Glutamatergic neuron (in vitro differentiated cells): ENCODE measurements at regions not wholly inside any gene's neighbourhood (a gene's known extent, or its start where the extent isn't known, plus 50 kb on each side); places are given as distances from the start of the nearest gene placed in this dataset.
A peak's percentile ranks its signal among the peaks of the same experiment; 100 is the strongest.
"Not testable (repeated sequence)": the region's sequence is repeated elsewhere in the genome, so short reads cannot be mapped to it uniquely, and the experiment has no call there.

ENCODE experiments used
- DNase-seq: peaks from one replicate; pipeline ENCODE4 v3.0.0; 2022
- H3K27ac Mint-ChIP-seq: one replicate; pipeline ENCODE4 v1.8.0; 2020; ENCODE audit warnings: mild to moderate bottlenecking, mixed read lengths, inconsistent platforms; ENCODE audit not compliant: unreplicated experiment
- H3K27me3 Mint-ChIP-seq: one replicate; pipeline ENCODE4 v1.8.0; 2020; ENCODE audit warnings: mild to moderate bottlenecking, moderate library complexity, mixed read lengths, inconsistent platforms; ENCODE audit not compliant: unreplicated experiment
- H3K36me3 Mint-ChIP-seq: one replicate; pipeline ENCODE4 v1.8.0; 2020; ENCODE audit warnings: mild to moderate bottlenecking, mixed read lengths, inconsistent platforms; ENCODE audit not compliant: unreplicated experiment
- H3K4me1 Mint-ChIP-seq: one replicate; pipeline ENCODE4 v1.8.0; 2020; ENCODE audit warnings: mild to moderate bottlenecking, low read depth, mixed read lengths, inconsistent platforms; ENCODE audit not compliant: unreplicated experiment
- H3K4me3 Mint-ChIP-seq: one replicate; pipeline ENCODE4 v1.8.0; 2020; ENCODE audit warnings: mild to moderate bottlenecking, mixed read lengths, inconsistent platforms; ENCODE audit not compliant: unreplicated experiment
- H3K9me3 Mint-ChIP-seq: one replicate; pipeline ENCODE4 v1.8.0; 2020; ENCODE audit warnings: mild to moderate bottlenecking, moderate library complexity, mixed read lengths, inconsistent platforms; ENCODE audit not compliant: unreplicated experiment
- TF ChIP-seq, protein P1 (sequence below): fragments of 200-600 bp; sonication (generic); IDR thresholded peaks from one replicate; pipeline ENCODE4 v1.5.0; 2021; ENCODE audit not compliant: partially characterized antibody, unreplicated experiment

DNA sequence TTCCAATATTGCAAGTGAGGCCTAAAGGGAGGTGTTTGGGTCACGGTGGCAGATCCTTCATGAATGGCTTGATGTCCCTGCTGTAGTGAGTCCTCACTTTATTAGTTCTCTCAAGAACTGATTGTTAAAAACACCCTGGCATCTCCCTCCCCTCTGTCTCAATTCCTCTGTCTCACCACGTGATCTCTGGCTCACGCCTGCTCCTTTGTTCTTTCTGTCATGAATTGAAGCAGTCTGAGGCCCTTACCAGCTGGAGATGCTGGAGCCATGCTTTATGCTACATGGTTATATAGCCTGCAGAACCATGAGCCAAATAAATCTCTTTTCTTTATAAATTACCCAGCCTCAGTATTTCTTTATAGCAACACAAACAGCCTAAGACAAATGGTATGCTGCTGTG lies 980.7 kb upstream of the GRIA3 start:
- Mint-ChIP-seq H3K27me3 (peaks cover 3% of the 10 kb centered on the region), H3K36me3 (peaks cover 4% of the 10 kb centered on the region), H3K27ac (no peak overlapping the region), H3K4me3 (no peak overlapping the region), H3K4me1 (no peaks in the 10 kb centered on the region), H3K9me3 (peaks cover 1% of the 10 kb centered on the region)
- TF ChIP-seq, protein P1, sequence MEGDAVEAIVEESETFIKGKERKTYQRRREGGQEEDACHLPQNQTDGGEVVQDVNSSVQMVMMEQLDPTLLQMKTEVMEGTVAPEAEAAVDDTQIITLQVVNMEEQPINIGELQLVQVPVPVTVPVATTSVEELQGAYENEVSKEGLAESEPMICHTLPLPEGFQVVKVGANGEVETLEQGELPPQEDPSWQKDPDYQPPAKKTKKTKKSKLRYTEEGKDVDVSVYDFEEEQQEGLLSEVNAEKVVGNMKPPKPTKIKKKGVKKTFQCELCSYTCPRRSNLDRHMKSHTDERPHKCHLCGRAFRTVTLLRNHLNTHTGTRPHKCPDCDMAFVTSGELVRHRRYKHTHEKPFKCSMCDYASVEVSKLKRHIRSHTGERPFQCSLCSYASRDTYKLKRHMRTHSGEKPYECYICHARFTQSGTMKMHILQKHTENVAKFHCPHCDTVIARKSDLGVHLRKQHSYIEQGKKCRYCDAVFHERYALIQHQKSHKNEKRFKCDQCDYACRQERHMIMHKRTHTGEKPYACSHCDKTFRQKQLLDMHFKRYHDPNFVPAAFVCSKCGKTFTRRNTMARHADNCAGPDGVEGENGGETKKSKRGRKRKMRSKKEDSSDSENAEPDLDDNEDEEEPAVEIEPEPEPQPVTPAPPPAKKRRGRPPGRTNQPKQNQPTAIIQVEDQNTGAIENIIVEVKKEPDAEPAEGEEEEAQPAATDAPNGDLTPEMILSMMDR = no peak
- DNase-seq = no peak

DNA sequence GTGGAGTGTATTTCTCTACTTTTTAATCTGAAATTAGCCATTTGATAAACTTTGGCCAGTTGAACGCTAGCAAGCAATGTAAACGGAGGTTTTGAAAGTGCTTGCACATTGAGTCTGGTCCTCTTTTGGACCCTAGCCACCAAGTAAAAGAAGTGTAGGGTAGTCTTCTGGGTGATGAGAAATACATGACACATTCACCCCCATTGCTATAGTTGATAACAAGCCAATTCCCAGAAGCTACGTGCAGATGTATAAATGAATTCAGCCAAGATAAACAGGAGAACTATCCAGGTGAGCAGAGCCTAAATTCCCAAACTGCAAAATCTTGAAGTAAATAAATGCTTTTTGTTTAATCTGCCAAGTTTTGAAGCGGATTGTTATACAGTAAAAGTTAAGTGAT lies 965.4 kb upstream of the GRIA3 start:
- Mint-ChIP-seq H3K9me3 (no peaks in the 10 kb centered on the region), H3K4me1 (peaks cover 8% of the 10 kb centered on the region), H3K27ac (peak overlapping the region; percentile 28), H3K4me3 (no peak overlapping the region), H3K36me3 (no peaks in the 10 kb centered on the region), H3K27me3 (no peaks in the 10 kb centered on the region)
- TF ChIP-seq, protein P1 = no peak
- no peak for DNase-seq

DNA sequence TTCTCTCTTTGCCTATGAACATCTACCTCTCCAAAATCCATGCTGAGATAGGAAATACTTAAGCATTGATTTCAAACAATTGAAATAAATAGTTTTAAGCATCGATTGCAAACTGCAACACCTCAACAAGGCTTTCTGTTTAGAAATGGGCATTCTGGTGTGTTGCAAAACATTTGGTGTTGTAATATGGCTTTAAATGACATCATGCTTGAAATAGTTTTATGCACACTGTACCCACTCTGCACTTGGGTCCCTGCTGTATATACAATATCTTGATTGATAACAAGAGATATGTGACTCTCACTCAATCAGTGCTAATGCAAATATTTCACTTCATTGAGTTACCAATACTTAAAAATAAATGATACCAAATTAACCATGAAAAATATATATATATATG lies 964.9 kb upstream of the GRIA3 start:
- H3K27me3 Mint-ChIP-seq = no peaks in the 10 kb centered on the region
- TF ChIP-seq, protein P1 = no peak
- H3K9me3 Mint-ChIP-seq = no peaks in the 10 kb centered on the region
- peaks cover 8% of the 10 kb centered on the region for H3K4me1 Mint-ChIP-seq
- H3K27ac Mint-ChIP-seq = no peak overlapping the region
- H3K4me3 Mint-ChIP-seq = no peak overlapping the region
- no peak for DNase-seq
- H3K36me3 Mint-ChIP-seq = no peaks in the 10 kb centered on the region

DNA sequence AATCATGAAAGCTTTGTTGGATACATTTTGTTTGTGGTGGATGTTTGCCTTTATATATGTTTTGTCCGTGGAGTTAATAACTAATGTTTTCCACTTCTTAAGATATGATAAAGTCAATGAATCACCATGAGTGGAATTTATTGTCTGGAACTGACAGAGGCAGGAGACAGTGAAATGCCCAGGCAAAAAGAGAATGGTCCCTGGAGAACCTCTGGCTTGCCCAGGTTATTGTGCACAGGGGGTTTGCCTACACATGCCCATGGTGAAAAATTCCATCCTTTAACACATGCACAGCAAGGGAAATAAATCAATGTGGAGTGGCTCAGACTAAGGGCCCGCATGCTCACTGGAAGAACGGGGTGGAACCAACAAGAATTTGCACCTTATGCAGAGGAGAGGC lies 964.3 kb upstream of the GRIA3 start:
- Mint-ChIP-seq H3K36me3 (no peaks in the 10 kb centered on the region), H3K27ac (no peak overlapping the region), H3K27me3 (no peaks in the 10 kb centered on the region), H3K9me3 (no peaks in the 10 kb centered on the region), H3K4me3 (no peak overlapping the region), H3K4me1 (peaks cover 8% of the 10 kb centered on the region)
- no peak for DNase-seq
- TF ChIP-seq, protein P1 = no peak

DNA sequence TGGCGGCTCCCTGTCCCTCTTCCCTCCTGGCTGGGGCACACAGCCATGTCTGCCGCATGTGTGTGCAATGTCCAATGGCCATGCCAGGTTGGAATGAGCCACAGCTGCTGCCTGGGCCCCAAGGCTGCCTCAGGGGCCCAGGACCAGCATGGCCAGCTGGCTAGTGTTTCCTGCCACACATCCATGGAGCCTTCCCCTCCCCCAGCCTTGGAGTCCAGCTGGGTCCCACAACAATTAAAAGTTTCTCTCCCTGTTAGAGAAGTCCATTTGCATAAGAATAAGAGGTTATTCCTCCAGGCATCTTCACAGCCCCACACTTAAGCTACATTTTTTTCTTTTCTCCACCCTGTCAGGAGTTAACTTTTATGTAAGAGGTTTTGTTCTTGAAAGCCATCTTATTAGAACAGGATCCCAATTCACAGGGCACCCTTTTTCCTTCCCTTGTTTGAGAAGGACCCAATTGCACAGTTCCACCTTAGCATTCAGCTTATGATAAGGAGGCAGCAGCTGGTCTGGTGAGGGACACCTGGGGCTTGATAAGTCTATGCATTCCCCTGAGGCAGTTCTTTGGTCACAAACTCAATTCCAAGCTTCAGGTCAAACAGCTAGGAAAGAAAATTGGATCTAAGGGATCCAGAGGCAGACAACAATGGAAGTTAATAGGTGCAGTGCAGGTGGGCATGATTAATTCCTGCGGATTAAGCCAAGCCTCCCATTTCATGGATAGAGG lies 963.3 kb upstream of the GRIA3 start:
- DNase-seq = peak; percentile 20
- H3K27ac Mint-ChIP-seq = peak overlapping the region; percentile 8
- TF ChIP-seq, protein P1 = no peak
- no peaks in the 10 kb centered on the region for H3K9me3 Mint-ChIP-seq
- H3K27me3 Mint-ChIP-seq = no peaks in the 10 kb centered on the region
- H3K4me1 Mint-ChIP-seq = peaks cover 13% of the 10 kb centered on the region
- H3K36me3 Mint-ChIP-seq = no peaks in the 10 kb centered on the region
- no peak overlapping the region for H3K4me3 Mint-ChIP-seq

DNA sequence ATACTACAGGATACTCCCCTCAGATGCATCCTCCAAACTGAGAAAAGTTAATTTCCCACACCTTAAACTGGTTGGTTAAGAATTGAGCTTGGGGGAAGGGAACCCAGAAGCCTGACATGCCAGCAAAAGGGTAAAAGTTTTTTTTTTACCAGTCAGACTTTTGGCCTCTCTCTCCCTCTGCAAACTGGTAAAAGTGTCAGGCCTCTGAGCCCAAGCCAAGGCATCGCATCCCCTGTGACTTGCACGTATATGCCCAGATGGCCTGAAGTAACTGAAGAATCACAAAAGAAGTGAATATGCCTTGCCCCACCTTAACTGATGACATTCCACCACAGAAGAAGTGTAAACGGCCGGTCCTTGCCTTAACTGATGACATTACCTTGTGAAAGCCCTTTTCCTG lies 962.3 kb upstream of the GRIA3 start:
- H3K27ac Mint-ChIP-seq, H3K9me3 Mint-ChIP-seq, H3K27me3 Mint-ChIP-seq, H3K4me3 Mint-ChIP-seq, H3K36me3 Mint-ChIP-seq, DNase-seq: not testable (repeated sequence)
- H3K4me1 Mint-ChIP-seq = peaks cover 14% of the 10 kb centered on the region

DNA sequence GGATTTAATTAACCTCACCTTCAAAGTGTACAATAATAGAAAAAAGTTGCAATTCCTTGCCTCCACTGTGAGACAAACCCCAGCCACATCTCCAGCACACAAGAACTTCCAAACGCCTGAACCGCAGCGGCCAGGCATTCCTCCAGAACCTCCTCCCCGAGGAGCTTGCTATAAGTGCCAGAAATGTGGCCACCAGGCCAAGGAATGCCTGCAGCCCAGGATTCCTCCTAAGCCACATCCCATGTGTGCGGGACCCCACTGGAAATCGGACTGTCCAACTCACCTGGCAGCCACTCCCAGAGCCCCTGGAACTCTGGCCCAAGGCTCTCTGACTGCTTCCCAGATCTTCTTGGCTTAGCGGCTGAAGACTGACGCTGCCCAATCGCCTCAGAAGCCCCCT lies 959.9 kb upstream of the GRIA3 start:
- not testable (repeated sequence) for DNase-seq, H3K36me3 Mint-ChIP-seq, H3K27ac Mint-ChIP-seq, H3K4me3 Mint-ChIP-seq, H3K9me3 Mint-ChIP-seq, H3K27me3 Mint-ChIP-seq
- H3K4me1 Mint-ChIP-seq = peaks cover 14% of the 10 kb centered on the region
